Hepatocyte (in vitro differentiated cells): ENCODE measurements at regions not wholly inside any gene's neighbourhood (a gene's known extent, or its start where the extent isn't known, plus 50 kb on each side); places are given as distances from the start of the nearest gene placed in this dataset.

Source experiments
- CTCF ChIP-seq: fragments of 200-600 bp; sonication (generic); IDR thresholded peaks from 2 replicates; pipeline ENCODE4 v1.5.1; 2016; ENCODE audit warnings: antibody characterized with exemption, mild to moderate bottlenecking; ENCODE audit not compliant: poor library complexity
- EZH2phosphoT487 ChIP-seq: fragments of 200-600 bp; sonication (generic); IDR thresholded peaks from one replicate; pipeline ENCODE4 v1.6.1; 2018; ENCODE audit warnings: antibody characterized with exemption, mild to moderate bottlenecking, low read depth, moderate library complexity; ENCODE audit not compliant: unreplicated experiment, severe bottlenecking

GRCh38 chr7:131221061-131221460 lies 106.6 kb upstream of the MKLN1 start:
- TF ChIP-seq CTCF (no peak), EZH2phosphoT487 (no peak)
